OCI-LY7 (cell line): ENCODE measurements at regions not wholly inside any gene's neighbourhood (a gene's known extent, or its start where the extent isn't known, plus 50 kb on each side); places are given as distances from the start of the nearest gene placed in this dataset.

Experiments
- EZH2phosphoT487 ChIP-seq: fragments of 200-600 bp; sonication (generic); IDR thresholded peaks from 2 replicates; pipeline ENCODE4 v1.6.1; 2018; ENCODE audit warnings: low read depth, borderline replicate concordance, mild to moderate bottlenecking, mixed run types, antibody characterized with exemption, low read length, moderate library complexity, mixed read lengths
- TF ChIP-seq, protein P1 (sequence below): fragments of 200-600 bp; sonication (generic); conservative IDR thresholded peaks from 2 replicates; pipeline ENCODE4 v1.5.1; 2014; ENCODE audit warnings: mild to moderate bottlenecking, antibody characterized with exemption, low read length, moderate library complexity, mixed read lengths

DNA sequence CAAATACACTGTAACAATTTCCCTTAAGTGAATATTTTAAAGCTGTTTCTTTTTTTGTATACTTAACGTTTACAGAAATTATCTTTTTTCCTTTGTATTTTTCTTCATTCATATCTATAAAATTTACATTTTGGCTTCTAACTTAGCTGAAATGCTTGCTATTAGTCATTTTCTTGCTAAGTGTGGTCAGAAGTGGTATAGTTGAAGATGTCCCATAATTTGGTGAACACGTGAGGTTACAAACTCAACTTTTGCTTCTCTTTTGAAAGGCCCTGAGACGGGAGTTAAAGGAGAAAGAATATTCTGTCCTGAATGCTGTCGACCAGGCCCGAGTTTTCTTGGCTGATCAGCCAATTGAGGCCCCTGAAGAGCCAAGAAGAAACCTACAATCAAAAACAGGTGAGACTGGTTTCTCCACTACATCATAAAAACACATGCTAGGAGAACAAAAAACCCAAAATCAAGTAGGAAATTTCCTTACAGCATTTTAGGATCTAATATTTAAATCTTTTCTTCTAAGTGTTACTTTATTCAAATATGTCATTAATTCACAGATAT is 445.0 kb downstream of the UTRN start:
- TF ChIP-seq, protein P1, sequence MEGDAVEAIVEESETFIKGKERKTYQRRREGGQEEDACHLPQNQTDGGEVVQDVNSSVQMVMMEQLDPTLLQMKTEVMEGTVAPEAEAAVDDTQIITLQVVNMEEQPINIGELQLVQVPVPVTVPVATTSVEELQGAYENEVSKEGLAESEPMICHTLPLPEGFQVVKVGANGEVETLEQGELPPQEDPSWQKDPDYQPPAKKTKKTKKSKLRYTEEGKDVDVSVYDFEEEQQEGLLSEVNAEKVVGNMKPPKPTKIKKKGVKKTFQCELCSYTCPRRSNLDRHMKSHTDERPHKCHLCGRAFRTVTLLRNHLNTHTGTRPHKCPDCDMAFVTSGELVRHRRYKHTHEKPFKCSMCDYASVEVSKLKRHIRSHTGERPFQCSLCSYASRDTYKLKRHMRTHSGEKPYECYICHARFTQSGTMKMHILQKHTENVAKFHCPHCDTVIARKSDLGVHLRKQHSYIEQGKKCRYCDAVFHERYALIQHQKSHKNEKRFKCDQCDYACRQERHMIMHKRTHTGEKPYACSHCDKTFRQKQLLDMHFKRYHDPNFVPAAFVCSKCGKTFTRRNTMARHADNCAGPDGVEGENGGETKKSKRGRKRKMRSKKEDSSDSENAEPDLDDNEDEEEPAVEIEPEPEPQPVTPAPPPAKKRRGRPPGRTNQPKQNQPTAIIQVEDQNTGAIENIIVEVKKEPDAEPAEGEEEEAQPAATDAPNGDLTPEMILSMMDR: no peak
- no peak for TF ChIP-seq EZH2phosphoT487
